H1 (cell line): ENCODE measurements at regions not wholly inside any gene's neighbourhood (a gene's known extent, or its start where the extent isn't known, plus 50 kb on each side); places are given as distances from the start of the nearest gene placed in this dataset.

Experiments used
- CTCF ChIA-PET: fragments of 300-600 bp; sonication (Branson Sonifier 250); formaldehyde crosslinking; loops from one replicate; lab custom pipeline; 2021; ENCODE audit not compliant: partially characterized antibody; lab: Charles Lee
- POLR2A ChIA-PET: fragments of 300-600 bp; sonication (Branson Sonifier 250); formaldehyde crosslinking; loops from one replicate; lab custom pipeline; 2021; ENCODE audit warnings: inconsistent platforms; ENCODE audit not compliant: partially characterized antibody; lab: Charles Lee
- DNase-seq, 2 experiments: peaks; one replicate each; pipeline versions ENCODE4 v3.0.0 to v3.0.0-alpha.2; 2010 to 2022; ENCODE audit warnings: low spot score in 2 of 2, low read depth in 1 of 2, mixed read lengths in 1 of 2
- FAIRE-seq: peaks from 2 replicates; lab custom pipeline; 2011; peaks lifted over from hg19 to GRCh38; lab: Jason Lieb, UNC
- H2AFZ ChIP-seq: 2 replicates; pipeline ENCODE4 v1.8.1; 2012; ENCODE audit warnings: low read length, inconsistent platforms
- H2AK5ac ChIP-seq: 2 replicates; pipeline ENCODE4 v1.6.1; 2013; ENCODE audit warnings: low read depth, low read length
- H2BK120ac ChIP-seq: replicated peaks from 2 replicates; pipeline ENCODE3; 2013; ENCODE audit warnings: low read depth, low read length, inconsistent platforms
- H2BK12ac ChIP-seq: 2 replicates; pipeline ENCODE4 v1.6.1; 2013; ENCODE audit warnings: low read depth, low read length
- H2BK15ac ChIP-seq: 2 replicates; pipeline ENCODE4 v1.6.1; 2013; ENCODE audit warnings: low read length
- H2BK20ac ChIP-seq: 2 replicates; pipeline ENCODE4 v1.6.1; 2013; ENCODE audit warnings: low read length
- H2BK5ac ChIP-seq: 2 replicates; pipeline ENCODE4 v1.6.1; 2013; ENCODE audit warnings: low read depth, low read length
- H3K14ac ChIP-seq: 2 replicates; pipeline ENCODE4 v1.6.1; 2013; ENCODE audit warnings: inconsistent platforms; ENCODE audit not compliant: insufficient read length
- H3K18ac ChIP-seq: 2 replicates; pipeline ENCODE4 v1.6.1; 2013; ENCODE audit warnings: low read length; ENCODE audit errors: extremely low read depth
- H3K23ac ChIP-seq: 2 replicates; pipeline ENCODE4 v1.6.1; 2013; ENCODE audit warnings: inconsistent platforms; ENCODE audit not compliant: insufficient read length
- H3K23me2 ChIP-seq: 2 replicates; pipeline ENCODE4 v1.6.1; 2013; ENCODE audit warnings: low read depth, low read length
- H3K27ac ChIP-seq: 2 replicates; pipeline ENCODE4 v1.6.1; 2011; ENCODE audit warnings: low read depth, low read length, inconsistent platforms
- H3K27me3 ChIP-seq, 4 experiments: replicated peaks in 1 of 4; 1 replicate in 1 of 4; 2 replicates in 3 of 4; pipeline versions ENCODE4 v1.6.1 to v1.8.1; 2011 to 2013; ENCODE audit warnings: low read length in 3 of 4, mild to moderate bottlenecking in 3 of 4, inconsistent platforms in 2 of 4, mixed read lengths in 2 of 4, moderate library complexity in 1 of 4; ENCODE audit not compliant: control insufficient read depth in 3 of 4, insufficient read depth in 3 of 4; ENCODE audit errors: extremely low read depth in 1 of 4
- H3K36me3 ChIP-seq, 4 experiments: 2 replicates each; pipeline versions ENCODE4 v1.6.1 to v1.8.1; 2011 to 2013; ENCODE audit warnings: mild to moderate bottlenecking in 4 of 4, low read length in 3 of 4, moderate library complexity in 2 of 4, control low read depth in 1 of 4, inconsistent platforms in 1 of 4; ENCODE audit not compliant: insufficient read depth in 4 of 4, control insufficient read depth in 2 of 4
- H3K4ac ChIP-seq: replicated peaks from 2 replicates; pipeline ENCODE3; 2013; ENCODE audit warnings: low read length, low read depth, mixed read lengths, inconsistent platforms; ENCODE audit not compliant: insufficient read length
- H3K4me1 ChIP-seq, 4 experiments: replicated peaks in 1 of 4; 1 replicate in 1 of 4; 2 replicates in 3 of 4; pipeline versions ENCODE4 v1.6.1 to v1.8.1; 2011 to 2013; ENCODE audit warnings: low read length in 3 of 4, inconsistent platforms in 2 of 4, mixed read lengths in 1 of 4; ENCODE audit not compliant: insufficient read depth in 4 of 4, control insufficient read depth in 3 of 4
- H3K4me2 ChIP-seq, 2 experiments: 2 replicates each; pipeline versions ENCODE4 v1.6.1 to v1.8.1; 2011 to 2013; ENCODE audit warnings: low read depth in 2 of 2, low read length in 2 of 2, control low read depth in 1 of 2, inconsistent platforms in 1 of 2, mild to moderate bottlenecking in 1 of 2; ENCODE audit not compliant: insufficient read depth in 1 of 2
- H3K4me3 ChIP-seq, 4 experiments: fragments of 200-600, 300-600 bp in 1 of 4; sonication (generic), shearing (Covaris generic), sonication (Bioruptor Twin) in 1 of 4; 2 replicates each; pipeline versions ENCODE4 v1.5.1 to v1.8.1; 2011 to 2016; ENCODE audit warnings: low read length in 4 of 4, low read depth in 3 of 4, control low read depth in 2 of 4, inconsistent platforms in 2 of 4, mild to moderate bottlenecking in 2 of 4, mixed read lengths in 1 of 4, moderate library complexity in 1 of 4; ENCODE audit not compliant: insufficient read depth in 2 of 4; ENCODE audit errors: extremely low read depth in 1 of 4
- H3K56ac ChIP-seq: replicated peaks from 2 replicates; pipeline ENCODE3; 2013; ENCODE audit warnings: low read depth, mild to moderate bottlenecking, mixed read lengths, low read length, inconsistent platforms; ENCODE audit not compliant: insufficient read length
- H3K79me1 ChIP-seq: 2 replicates; pipeline ENCODE4 v1.6.1; 2013; ENCODE audit warnings: low read depth, low read length, control low read depth
- H3K79me2 ChIP-seq, 2 experiments: 2 replicates each; pipeline versions ENCODE4 v1.6.1 to v1.8.1; 2012 to 2013; ENCODE audit warnings: low read length in 2 of 2, mild to moderate bottlenecking in 2 of 2, inconsistent platforms in 1 of 2; ENCODE audit not compliant: insufficient read depth in 2 of 2, control insufficient read depth in 1 of 2
- H3K9ac ChIP-seq, 4 experiments: replicated peaks in 1 of 4; 1 replicate in 1 of 4; 2 replicates in 3 of 4; pipeline versions ENCODE4 v1.6.1 to v1.8.1; 2011 to 2013; ENCODE audit warnings: low read depth in 3 of 4, low read length in 3 of 4, control low read depth in 2 of 4, mild to moderate bottlenecking in 2 of 4, moderate library complexity in 2 of 4, inconsistent platforms in 1 of 4; ENCODE audit errors: extremely low read depth in 1 of 4
- H3K9me3 ChIP-seq, 2 experiments: 2 replicates each; pipeline versions ENCODE4 v1.6.1 to v1.8.1; 2012 to 2013; ENCODE audit warnings: mild to moderate bottlenecking in 2 of 2, moderate library complexity in 2 of 2, control low read depth in 1 of 2, inconsistent platforms in 1 of 2, low read depth in 1 of 2, low read length in 1 of 2, mixed read lengths in 1 of 2; ENCODE audit not compliant: insufficient read depth in 2 of 2
- H4K20me1 ChIP-seq, 2 experiments: replicated peaks in 1 of 2; 2 replicates each; pipeline versions ENCODE3 to v1.8.1; 2011 to 2013; ENCODE audit warnings: inconsistent platforms in 2 of 2, low read length in 2 of 2, mild to moderate bottlenecking in 1 of 2; ENCODE audit not compliant: insufficient read depth in 2 of 2, control insufficient read depth in 1 of 2
- H4K5ac ChIP-seq: 2 replicates; pipeline ENCODE4 v1.6.1; 2013; ENCODE audit warnings: low read length, low read depth, mixed read lengths, inconsistent platforms; ENCODE audit not compliant: insufficient read length
- H4K8ac ChIP-seq: 2 replicates; pipeline ENCODE4 v1.8.0; 2013; ENCODE audit warnings: mild to moderate bottlenecking, moderate library complexity, low read length, inconsistent platforms; ENCODE audit not compliant: insufficient read depth; ENCODE audit errors: extremely low read depth
- H4K91ac ChIP-seq: replicated peaks from 2 replicates; pipeline ENCODE3; 2013; ENCODE audit warnings: low read length, mixed read lengths, inconsistent platforms; ENCODE audit not compliant: insufficient read length
- CREB1 ChIP-seq: IDR thresholded peaks from 2 replicates; pipeline ENCODE4 v1.6.1; 2012; ENCODE audit warnings: inconsistent platforms
- GTF2F1 ChIP-seq: IDR thresholded peaks from 2 replicates; pipeline ENCODE4 v1.6.1; 2012; ENCODE audit warnings: low read depth, low read length, improper control_type of control experiment, borderline replicate concordance
- RAD21 ChIP-seq, 2 experiments: IDR thresholded peaks in 1 of 2; conservative IDR thresholded peaks in 1 of 2; 2 replicates each; pipeline ENCODE4 v1.6.1; 2011; ENCODE audit warnings: low read depth in 2 of 2, low read length in 2 of 2, improper control_type of control experiment in 1 of 2, inconsistent platforms in 1 of 2, mild to moderate bottlenecking in 1 of 2, moderate library complexity in 1 of 2
- SIX5 ChIP-seq: IDR thresholded peaks from 2 replicates; pipeline ENCODE4 v1.6.1; 2011; ENCODE audit warnings: mild to moderate bottlenecking, low read depth, low read length
- WGBS, 2 experiments: shearing (Covaris generic) in 1 of 2; methylation state at CpG; one replicate each; pipeline versions ENCODE4 v1.1.6 to v1.1.7; 2013 to 2015; ENCODE audit warnings: low lambda C conversion rate in 2 of 2, mixed read lengths in 2 of 2, inconsistent platforms in 1 of 2, low coverage in 1 of 2, missing lambda C conversion rate in 1 of 2; ENCODE audit not compliant: insufficient replicate concordance in 2 of 2, insufficient coverage in 1 of 2, insufficient read length in 1 of 2; ENCODE audit errors: extremely low coverage in 1 of 2, missing lambda C conversion rate in 1 of 2; 5-methylcytosine and 5-hydroxymethylcytosine counted together

GRCh38 chr13:80035096-80035495 lies 305.8 kb downstream of the SPRY2 start:
- CTCF ChIA-PET: no interaction called here
- no peak for TF ChIP-seq RAD21 (IDR thresholded peaks at IDR 0.05 in 1 of 2, conservative IDR thresholded peaks at IDR 0.05 in 1 of 2; ENCODE audit: low read depth in 2 of 2, low read length in 2 of 2)
- TF ChIP-seq GTF2F1: no peak
- no peak for TF ChIP-seq SIX5
- TF ChIP-seq CREB1: no peak

More at GRCh38 chr13:80035096-80035495, 305.8 kb downstream of the SPRY2 start:
- H2BK120ac ChIP-seq: no peak overlapping the region
- H4K5ac ChIP-seq: no peak overlapping the region
- 68% methylated on average over 1 of the region's 1 CpG; no CpG with 5 or more reads in 1 of the 2 experiments for WGBS, 2 experiments
- H2BK15ac ChIP-seq: no peak overlapping the region
- no peaks in the 10 kb centered on the region for H3K9me3 ChIP-seq
- H4K8ac ChIP-seq: no peak overlapping the region
- H3K79me1 ChIP-seq: no peaks in the 10 kb centered on the region
- H2AFZ ChIP-seq: no peak overlapping the region
- H3K9ac ChIP-seq: no peak overlapping the region
- H3K56ac ChIP-seq: no peak overlapping the region
- H4K20me1 ChIP-seq: no peaks in the 10 kb centered on the region
- H3K23ac ChIP-seq: no peak overlapping the region
- H3K18ac ChIP-seq: no peak overlapping the region
- H3K4me3 ChIP-seq: no peak overlapping the region
- H2BK20ac ChIP-seq: no peak overlapping the region
- no peak overlapping the region for H3K4ac ChIP-seq
- DNase-seq (no peak), FAIRE-seq (no peak)
- no peaks in the 10 kb centered on the region for H3K79me2 ChIP-seq
- H4K91ac ChIP-seq: no peak overlapping the region
- H3K23me2 ChIP-seq: no peaks in the 10 kb centered on the region
- H3K27me3 ChIP-seq: no peaks in the 10 kb centered on the region
- no peak overlapping the region for H2AK5ac ChIP-seq
- no peak overlapping the region for H3K4me2 ChIP-seq
- no peak overlapping the region for H2BK5ac ChIP-seq
- no peak overlapping the region for H3K14ac ChIP-seq
- no peaks in the 10 kb centered on the region for H3K36me3 ChIP-seq
- no peak overlapping the region for H3K27ac ChIP-seq
- POLR2A ChIA-PET: no interaction called here
- H3K4me1 ChIP-seq: no peaks in the 10 kb centered on the region
- H2BK12ac ChIP-seq: no peak overlapping the region
